GM23248 (cell line): ENCODE measurements at regions not wholly inside any gene's neighbourhood (a gene's known extent, or its start where the extent isn't known, plus 50 kb on each side); places are given as distances from the start of the nearest gene placed in this dataset.

Experiments
- EZH2 ChIP-seq: fragments of 200-600 bp; sonication (generic); IDR thresholded peaks from 2 replicates; pipeline ENCODE4 v1.6.1; 2018; ENCODE audit warnings: antibody characterized with exemption, mild to moderate bottlenecking; ENCODE audit not compliant: insufficient read depth, poor library complexity, severe bottlenecking
- EZH2phosphoT487 ChIP-seq: fragments of 200-600 bp; sonication (generic); IDR thresholded peaks from 2 replicates; pipeline ENCODE4 v1.6.1; 2018; ENCODE audit warnings: antibody characterized with exemption, moderate library complexity, mild to moderate bottlenecking, low read depth; ENCODE audit not compliant: insufficient read depth

DNA sequence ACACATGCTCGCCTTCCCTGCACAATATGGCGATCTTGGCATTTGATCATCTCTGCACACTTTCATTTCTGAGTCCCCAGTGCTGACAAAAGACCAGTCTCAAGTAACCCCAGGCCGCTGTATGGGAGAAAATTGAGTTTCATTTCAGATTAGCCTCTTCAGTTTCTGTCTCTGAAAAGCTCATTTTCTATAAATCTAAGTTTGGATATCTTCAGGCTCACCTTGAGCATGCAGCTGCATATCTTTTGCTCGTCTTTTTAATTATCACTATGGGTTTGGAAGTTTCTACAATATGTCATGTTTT, 169.1 kb upstream of the MAST4 start:
- TF ChIP-seq EZH2 (no peak), EZH2phosphoT487 (no peak)
